HepG2 (cell line): ENCODE measurements at regions not wholly inside any gene's neighbourhood (a gene's known extent, or its start where the extent isn't known, plus 50 kb on each side); places are given as distances from the start of the nearest gene placed in this dataset.
A peak's percentile ranks its signal among the peaks of the same experiment; 100 is the strongest.

Experiments used
- AGO1 ChIP-seq: fragments of 200-400 bp; formaldehyde crosslinking; IDR thresholded peaks from 2 replicates; pipeline ENCODE4 v1.6.1; 2017; ENCODE audit warnings: mild to moderate bottlenecking, low read depth, low read length, moderate library complexity; ENCODE audit not compliant: poor library complexity, severe bottlenecking
- ARID5B ChIP-seq: IDR thresholded peaks from 2 replicates; pipeline ENCODE4 v1.4.0; 2020; ENCODE audit warnings: mild to moderate bottlenecking, missing genetic modification reagents
- KMT2A ChIP-seq: sonication (generic); formaldehyde crosslinking; IDR thresholded peaks from 2 replicates; pipeline ENCODE4 v1.4.0; 2020; ENCODE audit warnings: missing genetic modification reagents
- MEIS1 ChIP-seq: sonication (generic); formaldehyde crosslinking; IDR thresholded peaks from 2 replicates; pipeline ENCODE4 v1.9.0; 2021; ENCODE audit warnings: mild to moderate bottlenecking, missing genetic modification reagents, moderate library complexity, borderline replicate concordance
- MIXL1 ChIP-seq: IDR thresholded peaks from 2 replicates; pipeline ENCODE4 v1.6.1; 2016
- NFATC3 ChIP-seq: sonication (generic); formaldehyde crosslinking; IDR thresholded peaks from 2 replicates; pipeline ENCODE4 v1.5.1; 2020; ENCODE audit warnings: mild to moderate bottlenecking, missing genetic modification reagents
- NFE2L2 ChIP-seq: fragments of 150-350 bp; IDR thresholded peaks from 2 replicates; pipeline ENCODE4 v1.6.1; 2014; ENCODE audit warnings: low read length
- NR2F1 ChIP-seq, 2 experiments: fragments of 450-650 bp in 1 of 2; formaldehyde crosslinking in 1 of 2; IDR thresholded peaks; 2 replicates each; pipeline versions ENCODE4 v1.5.0 to v1.6.1; 2016 to 2020; ENCODE audit warnings: mild to moderate bottlenecking in 1 of 2, missing compliant biosample characterization in 1 of 2, missing genetic modification reagents in 1 of 2, moderate library complexity in 1 of 2
- PHB2 ChIP-seq: fragments of 450-650 bp; IDR thresholded peaks from 2 replicates; pipeline ENCODE4 v1.6.1; 2018; ENCODE audit not compliant: partially characterized antibody
- PHF8 ChIP-seq: sonication (generic); formaldehyde crosslinking; IDR thresholded peaks from 2 replicates; pipeline ENCODE4 v1.5.0; 2020; ENCODE audit warnings: missing genetic modification reagents
- RAD21 ChIP-seq: fragments of 450-650 bp; formaldehyde crosslinking; IDR thresholded peaks from 2 replicates; pipeline ENCODE4 v1.5.0; 2020; ENCODE audit warnings: mild to moderate bottlenecking
- REXO4 ChIP-seq: sonication (generic); formaldehyde crosslinking; IDR thresholded peaks from 2 replicates; pipeline ENCODE4 v1.8.0; 2022; ENCODE audit warnings: missing genetic modification reagents, mild to moderate bottlenecking, borderline replicate concordance
- SMYD3 ChIP-seq: sonication (generic); formaldehyde crosslinking; IDR thresholded peaks from 2 replicates; pipeline ENCODE4 v1.8.1; 2023; ENCODE audit warnings: mild to moderate bottlenecking, missing genetic modification reagents
- TFDP1 ChIP-seq: IDR thresholded peaks from 2 replicates; pipeline ENCODE4 v1.6.1; 2016; ENCODE audit warnings: missing compliant biosample characterization, missing genetic modification reagents, borderline replicate concordance
- ZBTB3 ChIP-seq: sonication (generic); formaldehyde crosslinking; IDR thresholded peaks from 2 replicates; pipeline ENCODE4 v1.4.0; 2020; ENCODE audit warnings: low read depth, mild to moderate bottlenecking, moderate library complexity, missing genetic modification reagents, borderline replicate concordance
- ZBTB39 ChIP-seq: sonication (generic); formaldehyde crosslinking; IDR thresholded peaks from 2 replicates; pipeline ENCODE4 v1.5.0; 2020; ENCODE audit warnings: missing genetic modification reagents
- ZFAT ChIP-seq: sonication (generic); formaldehyde crosslinking; conservative IDR thresholded peaks from 2 replicates; pipeline ENCODE4 v1.8.1; 2023; ENCODE audit warnings: missing genetic modification reagents, inconsistent platforms
- ZKSCAN5 ChIP-seq: sonication (generic); formaldehyde crosslinking; IDR thresholded peaks from 2 replicates; pipeline ENCODE4 v1.5.1; 2020; ENCODE audit warnings: mild to moderate bottlenecking, missing genetic modification reagents
- ZNF124 ChIP-seq: sonication (generic); formaldehyde crosslinking; IDR thresholded peaks from 2 replicates; pipeline ENCODE4 v1.4.0; 2020; ENCODE audit warnings: missing genetic modification reagents
- ZNF282 ChIP-seq: fragments of 450-650 bp; IDR thresholded peaks from 2 replicates; pipeline ENCODE4 v1.6.1; 2018; ENCODE audit not compliant: partially characterized antibody
- ZNF331 ChIP-seq: sonication (generic); formaldehyde crosslinking; IDR thresholded peaks from 2 replicates; pipeline ENCODE4 v1.4.0; 2020; ENCODE audit warnings: missing genetic modification reagents
- ZNF414 ChIP-seq: sonication (generic); formaldehyde crosslinking; IDR thresholded peaks from 2 replicates; pipeline ENCODE4 v1.5.0; 2020; ENCODE audit warnings: missing genetic modification reagents
- ZNF7 ChIP-seq: IDR thresholded peaks from 2 replicates; pipeline ENCODE4 v1.6.1; 2016; ENCODE audit warnings: missing biosample characterization, missing genetic modification reagents
- ZNF784 ChIP-seq: sonication (generic); formaldehyde crosslinking; IDR thresholded peaks from 2 replicates; pipeline ENCODE4 v1.5.1; 2020; ENCODE audit warnings: missing genetic modification reagents, mild to moderate bottlenecking, borderline replicate concordance
- ZNF850 ChIP-seq: sonication (generic); formaldehyde crosslinking; conservative IDR thresholded peaks from 2 replicates; pipeline ENCODE4 v1.9.0; 2021; ENCODE audit warnings: mild to moderate bottlenecking, missing genetic modification reagents

GRCh38 chr12:46493834-46494181 is 121.2 kb upstream of the SLC38A2 start (continued):
- TF ChIP-seq ZKSCAN5 (CRISPR knock-in tag), result no peak
- TF ChIP-seq TFDP1 (CRISPR knock-in tag), result peak; percentile 36; the same call in 1 of the 2 replicates
- TF ChIP-seq ZBTB39 (CRISPR knock-in tag), result no peak
- TF ChIP-seq MIXL1, result peak; percentile 98
- TF ChIP-seq ZNF124 (CRISPR knock-in tag), result no peak; the same call in 1 of the 2 replicates
- no peak for TF ChIP-seq PHF8
- no peak for TF ChIP-seq NFE2L2
- no peak for TF ChIP-seq KMT2A (CRISPR knock-in tag)
- TF ChIP-seq MEIS1, result no peak
- no peak for TF ChIP-seq ZFAT (CRISPR knock-in tag)
- no peak for TF ChIP-seq ZBTB3 (CRISPR knock-in tag)
- no peak; a peak in 1 of 4 replicates for TF ChIP-seq NR2F1 (CRISPR knock-in tag; IDR thresholded peaks at IDR 0.05)
- TF ChIP-seq ZNF414 (CRISPR knock-in tag), result no peak
- no peak for TF ChIP-seq ZNF850 (CRISPR knock-in tag)
- TF ChIP-seq SMYD3 (CRISPR knock-in tag), result no peak
- TF ChIP-seq NFATC3, result no peak
- no peak for TF ChIP-seq RAD21 (CRISPR knock-in tag)
- TF ChIP-seq ZNF784 (CRISPR knock-in tag), result no peak
- no peak for TF ChIP-seq AGO1
- TF ChIP-seq PHB2, result no peak
- TF ChIP-seq ZNF282, result no peak
- TF ChIP-seq REXO4 (CRISPR knock-in tag), result no peak
- peak; percentile 97 for TF ChIP-seq ARID5B
- TF ChIP-seq ZNF331, result peak; percentile 62; the same call in 1 of the 2 replicates
- TF ChIP-seq ZNF7 (CRISPR knock-in tag), result no peak
